ENCODE measurements at regions not wholly inside any gene's neighbourhood (a gene's known extent, or its start where the extent isn't known, plus 50 kb on each side); places are given as distances from the start of the nearest gene placed in this dataset.
"Not testable (repeated sequence)": the region's sequence is repeated elsewhere in the genome, so short reads cannot be mapped to it uniquely, and the experiment has no call there.

GRCh38 chr9:107584944-107585343 lies 95.4 kb upstream of the KLF4 start:
- intact Hi-C loops (cut with micrococcal nuclease) = no loop called here
- H3K4me1 Mint-ChIP-seq (ENCODE audit: low read depth) = no peaks in the 10 kb centered on the region
- no peak overlapping the region for H3K4me3 Mint-ChIP-seq
- H3K36me3 Mint-ChIP-seq (ENCODE audit: low read depth) = no peaks in the 10 kb centered on the region
- no peak overlapping the region for H3K27ac Mint-ChIP-seq
- no peak for DNase-seq (ENCODE audit: low spot score)
- peaks cover 1% of the 10 kb centered on the region for H3K27me3 Mint-ChIP-seq (ENCODE audit: insufficient read depth)
- H3K9me3 Mint-ChIP-seq = no peaks in the 10 kb centered on the region

GRCh38 chr9:107584186-107584585 lies 94.6 kb upstream of the KLF4 start:
- intact Hi-C loops (cut with micrococcal nuclease) = no loop called here
- Mint-ChIP-seq H3K36me3 (ENCODE audit: low read depth) (no peaks in the 10 kb centered on the region), H3K4me1 (ENCODE audit: low read depth) (no peaks in the 10 kb centered on the region), H3K4me3 (no peak overlapping the region), H3K27ac (no peak overlapping the region), H3K27me3 (ENCODE audit: insufficient read depth) (peaks cover 1% of the 10 kb centered on the region), H3K9me3 (no peaks in the 10 kb centered on the region)
- DNase-seq (ENCODE audit: low spot score) = no peak

GRCh38 chr9:107577140-107577776 lies 87.7 kb upstream of the KLF4 start:
- no peaks in the 10 kb centered on the region for H3K36me3 Mint-ChIP-seq (ENCODE audit: low read depth)
- no peak for DNase-seq (ENCODE audit: low spot score)
- H3K27ac Mint-ChIP-seq = no peak overlapping the region
- no peaks in the 10 kb centered on the region for H3K9me3 Mint-ChIP-seq
- no peaks in the 10 kb centered on the region for H3K4me1 Mint-ChIP-seq (ENCODE audit: low read depth)
- H3K27me3 Mint-ChIP-seq (ENCODE audit: insufficient read depth) = no peaks in the 10 kb centered on the region
- intact Hi-C loops (cut with micrococcal nuclease) = no loop called here
- no peak overlapping the region for H3K4me3 Mint-ChIP-seq

GRCh38 chr9:107571148-107571547 lies 81.6 kb upstream of the KLF4 start:
- no peak for DNase-seq (ENCODE audit: low spot score)
- H3K36me3 Mint-ChIP-seq (ENCODE audit: low read depth) = no peaks in the 10 kb centered on the region
- H3K4me1 Mint-ChIP-seq (ENCODE audit: low read depth) = no peaks in the 10 kb centered on the region
- H3K9me3 Mint-ChIP-seq = no peaks in the 10 kb centered on the region
- no peak overlapping the region for H3K27ac Mint-ChIP-seq
- intact Hi-C loops (cut with micrococcal nuclease) = no loop called here
- no peak overlapping the region for H3K4me3 Mint-ChIP-seq
- H3K27me3 Mint-ChIP-seq (ENCODE audit: insufficient read depth) = no peaks in the 10 kb centered on the region

- DNase-seq (ENCODE audit: low spot score) = no peak
- intact Hi-C loops (cut with micrococcal nuclease) = no loop called here
- no peak overlapping the region for H3K27ac Mint-ChIP-seq
- no peaks in the 10 kb centered on the region for H3K9me3 Mint-ChIP-seq
- no peaks in the 10 kb centered on the region for H3K4me1 Mint-ChIP-seq (ENCODE audit: low read depth)
- H3K4me3 Mint-ChIP-seq = no peak overlapping the region
- H3K27me3 Mint-ChIP-seq (ENCODE audit: insufficient read depth) = no peaks in the 10 kb centered on the region
- H3K36me3 Mint-ChIP-seq (ENCODE audit: low read depth) = no peaks in the 10 kb centered on the region
Measured at GRCh38 chr9:107569174-107569573, 79.6 kb upstream of the KLF4 start.

GRCh38 chr9:107568406-107568805 lies 78.8 kb upstream of the KLF4 start:
- H3K36me3 Mint-ChIP-seq (ENCODE audit: low read depth); H3K9me3 Mint-ChIP-seq; DNase-seq (ENCODE audit: low spot score); intact Hi-C loops (cut with micrococcal nuclease); H3K27ac Mint-ChIP-seq; H3K4me1 Mint-ChIP-seq (ENCODE audit: low read depth); H3K4me3 Mint-ChIP-seq; H3K27me3 Mint-ChIP-seq (ENCODE audit: insufficient read depth): not testable (repeated sequence)

GRCh38 chr9:107567462-107567861 lies 77.9 kb upstream of the KLF4 start:
- Mint-ChIP-seq H3K9me3 (no peaks in the 10 kb centered on the region), H3K27ac (no peak overlapping the region), H3K4me3 (no peak overlapping the region), H3K36me3 (ENCODE audit: low read depth) (no peaks in the 10 kb centered on the region), H3K27me3 (ENCODE audit: insufficient read depth) (no peaks in the 10 kb centered on the region), H3K4me1 (ENCODE audit: low read depth) (no peaks in the 10 kb centered on the region)
- DNase-seq (ENCODE audit: low spot score) = no peak
- intact Hi-C loops (cut with micrococcal nuclease) = no loop called here

- H3K27me3 Mint-ChIP-seq (ENCODE audit: insufficient read depth) = no peaks in the 10 kb centered on the region
- intact Hi-C loops (cut with micrococcal nuclease) = no loop called here
- H3K4me3 Mint-ChIP-seq = no peak overlapping the region
- H3K27ac Mint-ChIP-seq = no peak overlapping the region
- DNase-seq (ENCODE audit: low spot score) = no peak
- no peaks in the 10 kb centered on the region for H3K36me3 Mint-ChIP-seq (ENCODE audit: low read depth)
- no peaks in the 10 kb centered on the region for H3K4me1 Mint-ChIP-seq (ENCODE audit: low read depth)
- H3K9me3 Mint-ChIP-seq = no peaks in the 10 kb centered on the region
Measured at GRCh38 chr9:107566611-107567061, 77.1 kb upstream of the KLF4 start.

- Mint-ChIP-seq H3K27me3 (ENCODE audit: insufficient read depth) (no peaks in the 10 kb centered on the region), H3K4me1 (ENCODE audit: low read depth) (no peaks in the 10 kb centered on the region), H3K9me3 (no peaks in the 10 kb centered on the region), H3K36me3 (ENCODE audit: low read depth) (no peaks in the 10 kb centered on the region), H3K27ac (no peak overlapping the region), H3K4me3 (no peak overlapping the region)
- intact Hi-C loops (cut with micrococcal nuclease) = no loop called here
- no peak for DNase-seq (ENCODE audit: low spot score)
Measured at GRCh38 chr9:107562798-107563197, 73.2 kb upstream of the KLF4 start.

- no peak for DNase-seq (ENCODE audit: low spot score)
- Mint-ChIP-seq H3K4me3 (no peak overlapping the region), H3K9me3 (no peaks in the 10 kb centered on the region), H3K27ac (no peak overlapping the region), H3K27me3 (ENCODE audit: insufficient read depth) (no peaks in the 10 kb centered on the region), H3K36me3 (ENCODE audit: low read depth) (no peaks in the 10 kb centered on the region), H3K4me1 (ENCODE audit: low read depth) (no peaks in the 10 kb centered on the region)
- intact Hi-C loops (cut with micrococcal nuclease) = no loop called here
Measured at GRCh38 chr9:107559494-107560086, 70.0 kb upstream of the KLF4 start.

GRCh38 chr9:107557236-107557990 lies 67.8 kb upstream of the KLF4 start:
- DNase-seq (ENCODE audit: low spot score) = no peak
- no peak overlapping the region for H3K27ac Mint-ChIP-seq
- H3K4me3 Mint-ChIP-seq = no peak overlapping the region
- no peaks in the 10 kb centered on the region for H3K9me3 Mint-ChIP-seq
- H3K4me1 Mint-ChIP-seq (ENCODE audit: low read depth) = no peaks in the 10 kb centered on the region
- no peaks in the 10 kb centered on the region for H3K27me3 Mint-ChIP-seq (ENCODE audit: insufficient read depth)
- intact Hi-C loops (cut with micrococcal nuclease) = no loop called here
- H3K36me3 Mint-ChIP-seq (ENCODE audit: low read depth) = no peaks in the 10 kb centered on the region

GRCh38 chr9:107554636-107555035 lies 65.1 kb upstream of the KLF4 start:
- Mint-ChIP-seq H3K36me3 (ENCODE audit: low read depth) (no peaks in the 10 kb centered on the region), H3K27me3 (ENCODE audit: insufficient read depth) (no peaks in the 10 kb centered on the region), H3K9me3 (no peaks in the 10 kb centered on the region), H3K4me3 (no peak overlapping the region), H3K4me1 (ENCODE audit: low read depth) (no peaks in the 10 kb centered on the region), H3K27ac (no peak overlapping the region)
- intact Hi-C loops (cut with micrococcal nuclease) = no loop called here
- DNase-seq (ENCODE audit: low spot score) = no peak

GRCh38 chr9:107548298-107549142 lies 59.0 kb upstream of the KLF4 start:
- intact Hi-C loops (cut with micrococcal nuclease) = no loop called here
- Mint-ChIP-seq H3K9me3 (no peaks in the 10 kb centered on the region), H3K27ac (no peak overlapping the region), H3K27me3 (ENCODE audit: insufficient read depth) (no peaks in the 10 kb centered on the region), H3K4me1 (ENCODE audit: low read depth) (no peaks in the 10 kb centered on the region), H3K36me3 (ENCODE audit: low read depth) (no peaks in the 10 kb centered on the region), H3K4me3 (no peak overlapping the region)
- DNase-seq (ENCODE audit: low spot score) = no peak

Measured in activated T-helper 1 cell treated with anti-CD3 and anti-CD28 coated beads, Interleukin-12 subunit alpha, Interleukin-12 subunit beta, Interleukin-2, Interleukin-4 antibody, amounts not matched to agents 30 ng/mL and 10 ng/mL and 1 ng/mL, durations not matched to agents 14 hours and 24 hours and 36 hours (primary cell).